B cell (primary cell): ENCODE measurements at regions not wholly inside any gene's neighbourhood (a gene's known extent, or its start where the extent isn't known, plus 50 kb on each side); places are given as distances from the start of the nearest gene placed in this dataset.
"Not testable (repeated sequence)": the region's sequence is repeated elsewhere in the genome, so short reads cannot be mapped to it uniquely, and the experiment has no call there.

Experiments
- ATAC-seq: fragments of 200-7000 bp; cut with Tn5 transposase; one replicate; pipeline ENCODE4 v1.10.0; 2021; ENCODE audit warnings: low read depth, mild to moderate bottlenecking, moderate number of reproducible peaks, moderate library complexity
- CTCF ChIA-PET: fragments of 350-600 bp; sonication (Branson Sonifier 250); formaldehyde crosslinking; loops from one replicate; lab custom pipeline; 2021; ENCODE audit warnings: antibody characterized with exemption, inconsistent platforms; lab: Charles Lee
- POLR2A ChIA-PET: fragments of 350-600 bp; sonication (Branson Sonifier 250); formaldehyde crosslinking; loops from one replicate; lab custom pipeline; 2021; ENCODE audit warnings: antibody characterized with exemption; lab: Charles Lee
- DNase-seq: peaks from one replicate; pipeline ENCODE4 v3.0.0; 2013
- H2AFZ ChIP-seq: 2 replicates; pipeline ENCODE4 v1.6.1; 2012; ENCODE audit warnings: mild to moderate bottlenecking, low read depth, low read length; ENCODE audit not compliant: insufficient read depth, poor library complexity, severe bottlenecking
- H3K27ac ChIP-seq, 2 donors: 1 replicate in 1 of 2; 2 replicates in 1 of 2; pipeline ENCODE4 v1.5.1; 2012 to 2013; ENCODE audit warnings: low read length in 2 of 2, mild to moderate bottlenecking in 2 of 2, moderate library complexity in 1 of 2
- H3K27me3 ChIP-seq, 4 experiments: fragments of 200-600 bp in 1 of 4; sonication (generic) in 1 of 4; replicated peaks in 1 of 4; 1 replicate in 2 of 4; 2 replicates in 2 of 4; pipeline versions ENCODE4 v1.6.1 to v1.7.0; 2013 to 2016; ENCODE audit warnings: low read length in 3 of 4, mild to moderate bottlenecking in 2 of 4, mixed read lengths in 1 of 4, moderate library complexity in 1 of 4; ENCODE audit not compliant: insufficient read depth in 4 of 4, control insufficient read depth in 3 of 4; ENCODE audit errors: control extremely low read depth in 1 of 4
- H3K36me3 ChIP-seq, 2 experiments: replicated peaks in 1 of 2; 1 replicate in 1 of 2; 2 replicates in 1 of 2; pipeline versions ENCODE4 v1.6.1 to v1.7.1; 2013; ENCODE audit warnings: low read length in 1 of 2; ENCODE audit not compliant: insufficient read depth in 2 of 2, control insufficient read depth in 1 of 2; ENCODE audit errors: control extremely low read depth in 1 of 2, extremely low read depth in 1 of 2
- H3K4me1 ChIP-seq, 2 donors: fragments of 200-600 bp in 1 of 2; sonication (generic) in 1 of 2; 1 replicate in 1 of 2; 2 replicates in 1 of 2; pipeline versions ENCODE4 v1.5.1 to v1.6.1; 2013 to 2017; ENCODE audit warnings: low read length in 2 of 2; ENCODE audit not compliant: control insufficient read depth in 2 of 2, insufficient read depth in 2 of 2
- H3K4me2 ChIP-seq: replicated peaks from 2 replicates; pipeline ENCODE3; 2012; ENCODE audit warnings: mild to moderate bottlenecking, low read depth, low read length; ENCODE audit not compliant: poor library complexity, severe bottlenecking
- H3K4me3 ChIP-seq, 5 experiments: fragments of 200-600 bp in 1 of 5; sonication (generic) in 1 of 5; 1 replicate in 3 of 5; 2 replicates in 2 of 5; pipeline versions ENCODE4 v1.5.1 to v1.7.0; 2011 to 2016; ENCODE audit warnings: low read length in 4 of 5, mild to moderate bottlenecking in 4 of 5, low read depth in 2 of 5, control low read depth in 1 of 5, moderate library complexity in 1 of 5; ENCODE audit not compliant: insufficient read depth in 1 of 5; ENCODE audit errors: control extremely low read depth in 1 of 5, extremely low read depth in 1 of 5
- H3K79me2 ChIP-seq: fragments of 200-600 bp; sonication (generic); one replicate; pipeline ENCODE4 v1.6.0; 2016; ENCODE audit warnings: low read length; ENCODE audit not compliant: control insufficient read depth, insufficient read depth
- H3K9ac ChIP-seq: fragments of 200-600 bp; sonication (generic); 2 replicates; pipeline ENCODE4 v1.6.1; 2017; ENCODE audit warnings: mild to moderate bottlenecking, low read length, moderate library complexity
- H3K9me3 ChIP-seq, 3 donors: one replicate each; pipeline versions ENCODE4 v1.6.1 to v1.7.1; 2013; ENCODE audit warnings: low read length in 2 of 3; ENCODE audit not compliant: control insufficient read depth in 2 of 3, insufficient read depth in 1 of 3; ENCODE audit errors: control extremely low read depth in 1 of 3
- H4K20me1 ChIP-seq: 2 replicates; pipeline ENCODE4 v1.6.0; 2012; ENCODE audit warnings: mild to moderate bottlenecking, low read length; ENCODE audit not compliant: insufficient read depth, control insufficient read depth, poor library complexity, severe bottlenecking
- H3K27ac Mint-ChIP-seq: one replicate; pipeline ENCODE4 v1.8.0; 2021; ENCODE audit warnings: mixed read lengths
- H3K27me3 Mint-ChIP-seq: one replicate; pipeline ENCODE4 v1.8.0; 2021; ENCODE audit warnings: mixed read lengths
- H3K4me1 Mint-ChIP-seq: one replicate; pipeline ENCODE4 v1.8.0; 2021; ENCODE audit warnings: mixed read lengths
- H3K4me3 Mint-ChIP-seq: one replicate; pipeline ENCODE4 v1.8.0; 2021; ENCODE audit warnings: mixed read lengths
- H3K9me3 Mint-ChIP-seq: one replicate; pipeline ENCODE4 v1.8.0; 2022; ENCODE audit warnings: mixed read lengths; ENCODE audit not compliant: insufficient read depth
- CTCF ChIP-seq: fragments of 200-600 bp; IDR thresholded peaks from one replicate; pipeline ENCODE4 v1.8.0; 2022; ENCODE audit warnings: antibody characterized with exemption, mild to moderate bottlenecking
- EZH2 ChIP-seq: IDR thresholded peaks from 2 replicates; pipeline ENCODE4 v1.6.1; 2012; ENCODE audit warnings: borderline replicate concordance, low read depth, mild to moderate bottlenecking, moderate library complexity, low read length; ENCODE audit not compliant: insufficient read depth, poor library complexity, severe bottlenecking
- WGBS: methylation state at CpG from one replicate; pipeline ENCODE4 v1.1.5; 2013; ENCODE audit warnings: missing lambda C conversion rate; ENCODE audit not compliant: insufficient coverage; 5-methylcytosine and 5-hydroxymethylcytosine counted together
- intact Hi-C: fragments of 100-400 bp; cut with micrococcal nuclease; formaldehyde crosslinking; loops from one replicate; pipeline ENCODE4 v1.10.0; 2022

GRCh38 chr14:38544776-38545175 lies 288.9 kb upstream of the CLEC14A start:
- no peak for ATAC-seq
- ChIA-PET CTCF (no interaction called here), POLR2A (no interaction called here)
- TF ChIP-seq EZH2 = no peak
- TF ChIP-seq CTCF = no peak
- peaks cover 0 to 3% (median 0%) of the 10 kb centered on the region in 3 donors for H3K9me3 ChIP-seq
- intact Hi-C loops = no loop called here
- Mint-ChIP-seq H3K4me1 (no peaks in the 10 kb centered on the region), H3K9me3 (no peaks in the 10 kb centered on the region), H3K27me3 (no peaks in the 10 kb centered on the region), H3K4me3 (no peak overlapping the region), H3K27ac (no peak overlapping the region)
- no peaks in the 10 kb centered on the region for H3K36me3 ChIP-seq
- no peaks in the 10 kb centered on the region for H3K79me2 ChIP-seq
- WGBS = 88% methylated on average over 1 of the region's 2 CpGs
- no peak overlapping the region for H2AFZ ChIP-seq
- DNase-seq = no peak
- H3K4me2 ChIP-seq = no peak overlapping the region
- no peaks in the 10 kb centered on the region for H3K4me1 ChIP-seq
- no peak overlapping the region for H3K27ac ChIP-seq
- H3K27me3 ChIP-seq = no peaks in the 10 kb centered on the region
- no peak overlapping the region for H3K4me3 ChIP-seq
- H4K20me1 ChIP-seq = no peaks in the 10 kb centered on the region
- H3K9ac ChIP-seq = no peak overlapping the region

- H3K9me3 Mint-ChIP-seq, H3K9ac ChIP-seq, H3K4me3 Mint-ChIP-seq, H3K9me3 ChIP-seq, H4K20me1 ChIP-seq, H3K36me3 ChIP-seq, H3K4me1 Mint-ChIP-seq, H3K27ac Mint-ChIP-seq, POLR2A ChIA-PET, H3K4me1 ChIP-seq, H3K4me2 ChIP-seq, H3K4me3 ChIP-seq, CTCF ChIA-PET, intact Hi-C loops, ATAC-seq, H3K27me3 ChIP-seq, H2AFZ ChIP-seq, H3K27me3 Mint-ChIP-seq, H3K79me2 ChIP-seq, H3K27ac ChIP-seq, DNase-seq: not testable (repeated sequence)
- 90% methylated on average over 4 of the region's 5 CpGs for WGBS
Observed at GRCh38 chr14:38543851-38544250, 288.0 kb upstream of the CLEC14A start.

GRCh38 chr14:38538053-38538452 lies 282.2 kb upstream of the CLEC14A start:
- ATAC-seq, H3K4me3 ChIP-seq, H2AFZ ChIP-seq, intact Hi-C loops, H3K36me3 ChIP-seq, H3K27ac ChIP-seq, POLR2A ChIA-PET, H3K9me3 Mint-ChIP-seq, H3K4me2 ChIP-seq, H4K20me1 ChIP-seq, H3K27me3 ChIP-seq, H3K9ac ChIP-seq, H3K79me2 ChIP-seq, DNase-seq, H3K27ac Mint-ChIP-seq, H3K9me3 ChIP-seq, H3K4me1 ChIP-seq, H3K27me3 Mint-ChIP-seq, H3K4me1 Mint-ChIP-seq, H3K4me3 Mint-ChIP-seq: not testable (repeated sequence)
- 54% methylated on average over 2 of the region's 5 CpGs for WGBS
- CTCF ChIA-PET = interaction anchor here (0.6 kb wide), 1 partner anchor 341 kb away, joined by 3 read pairs; no protein-coding TSS in a partner anchor
